GM21717 (cell line): ENCODE measurements at regions not wholly inside any gene's neighbourhood (a gene's known extent, or its start where the extent isn't known, plus 50 kb on each side); places are given as distances from the start of the nearest gene placed in this dataset.

Experiments
- ATAC-seq: cut with Tn5 transposase; IDR thresholded peaks from one replicate; pipeline ENCODE4 v1.9.1; 2021; ENCODE audit warnings: mild to moderate bottlenecking, moderate library complexity; ENCODE audit not compliant: unreplicated experiment

GRCh38 chr16:49048557-49048956 is 233.1 kb downstream of the CBLN1 start:
- no peak for ATAC-seq

- no peak for ATAC-seq
These were observed 245.5 kb downstream of the CBLN1 start for GRCh38 chr16:49036126-49036525.

- ATAC-seq: no peak
These were observed 254.2 kb downstream of the CBLN1 start for GRCh38 chr16:49027420-49027819.

GRCh38 chr16:49026566-49027181 is 255.0 kb downstream of the CBLN1 start:
- ATAC-seq: no peak

- ATAC-seq: no peak
These were observed 256.7 kb downstream of the CBLN1 start for GRCh38 chr16:49024896-49025295.

GRCh38 chr16:49024016-49024415 is 257.6 kb downstream of the CBLN1 start:
- ATAC-seq: no peak

- ATAC-seq: no peak
These were observed 258.6 kb downstream of the CBLN1 start for GRCh38 chr16:49023050-49023449.

- ATAC-seq: no peak
These were observed 259.2 kb downstream of the CBLN1 start for GRCh38 chr16:49022351-49022963.

- ATAC-seq: no peak
These were observed 260.5 kb downstream of the CBLN1 start for GRCh38 chr16:49021136-49021535.

GRCh38 chr16:49020436-49020835 is 261.2 kb downstream of the CBLN1 start:
- no peak for ATAC-seq

GRCh38 chr16:49019831-49020230 is 261.8 kb downstream of the CBLN1 start:
- ATAC-seq: no peak

GRCh38 chr16:49019081-49019633 is 262.5 kb downstream of the CBLN1 start:
- ATAC-seq: no peak

- ATAC-seq: no peak
These were observed 263.2 kb downstream of the CBLN1 start for GRCh38 chr16:49018259-49018931.

GRCh38 chr16:49017501-49017900 is 264.1 kb downstream of the CBLN1 start:
- ATAC-seq: no peak

- ATAC-seq: no peak
These were observed 265.2 kb downstream of the CBLN1 start for GRCh38 chr16:49016461-49016860.

GRCh38 chr16:49015225-49015592 is 266.4 kb downstream of the CBLN1 start:
- ATAC-seq: no peak

- ATAC-seq: no peak
These were observed 267.1 kb downstream of the CBLN1 start for GRCh38 chr16:49014277-49015224.

- ATAC-seq: no peak
These were observed 267.9 kb downstream of the CBLN1 start for GRCh38 chr16:49013727-49014080.

GRCh38 chr16:49012961-49013726 is 268.5 kb downstream of the CBLN1 start:
- no peak for ATAC-seq

GRCh38 chr16:49011901-49012300 is 269.7 kb downstream of the CBLN1 start:
- no peak for ATAC-seq
